GM19468 (cell line): ENCODE measurements at regions not wholly inside any gene's neighbourhood (a gene's known extent, or its start where the extent isn't known, plus 50 kb on each side); places are given as distances from the start of the nearest gene placed in this dataset.

ENCODE experiments used
- ATAC-seq: cut with Tn5 transposase; IDR thresholded peaks from one replicate; pipeline ENCODE4 v1.9.1; 2021; ENCODE audit warnings: mild to moderate bottlenecking, moderate library complexity, moderate number of reproducible peaks; ENCODE audit not compliant: unreplicated experiment; ENCODE audit errors: extremely low read depth

GRCh38 chr5:61771808-61772207 lies 439.8 kb downstream of the ZSWIM6 start:
- ATAC-seq: no peak

- no peak for ATAC-seq
These were observed 443.8 kb downstream of the ZSWIM6 start for GRCh38 chr5:61775901-61776300.

GRCh38 chr5:61777292-61777691 lies 445.2 kb downstream of the ZSWIM6 start:
- no peak for ATAC-seq

- no peak for ATAC-seq
These were observed 447.7 kb downstream of the ZSWIM6 start for GRCh38 chr5:61779743-61780142.

DNA sequence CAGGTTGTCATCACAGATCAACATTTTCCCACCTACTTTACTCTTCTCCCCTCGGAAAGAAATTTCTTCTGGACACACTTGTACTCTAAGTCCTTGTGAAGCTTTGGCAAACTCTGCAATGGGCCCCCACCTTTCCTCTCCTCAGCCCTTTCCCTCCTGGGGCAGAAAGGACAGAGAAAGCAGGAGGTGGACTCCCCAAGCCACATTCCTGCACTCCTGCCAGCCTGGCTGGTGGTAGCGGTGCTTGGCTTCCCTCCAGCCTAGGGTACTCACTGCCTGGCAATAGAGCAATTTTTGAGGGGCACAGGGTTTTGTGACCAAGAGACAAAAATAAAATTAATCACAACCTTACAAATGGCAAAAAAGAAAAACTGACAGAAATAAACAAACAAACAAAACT lies 451.4 kb downstream of the ZSWIM6 start:
- no peak for ATAC-seq

DNA sequence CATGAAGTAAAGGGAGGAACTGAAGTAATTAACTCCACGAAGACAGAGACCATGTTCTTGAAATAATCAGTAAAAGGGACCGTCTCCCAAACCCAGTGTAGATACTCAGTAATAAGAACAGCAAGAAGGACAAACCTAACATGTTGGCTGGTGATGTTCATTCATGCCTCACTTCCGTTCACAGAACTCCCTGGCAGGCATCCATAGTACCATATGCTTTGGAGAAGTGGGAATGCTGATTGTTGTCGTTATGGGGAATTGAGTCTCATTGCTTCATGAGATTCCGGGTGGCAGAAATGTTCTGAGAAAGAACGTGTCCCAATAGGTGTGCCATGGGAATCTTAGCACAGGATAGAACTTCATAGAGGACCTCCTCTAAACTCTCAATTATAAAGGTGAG lies 452.3 kb downstream of the ZSWIM6 start:
- no peak for ATAC-seq

- no peak for ATAC-seq
These were observed 456.5 kb downstream of the ZSWIM6 start for GRCh38 chr5:61788548-61788947.

GRCh38 chr5:61790007-61790406 lies 457.9 kb downstream of the ZSWIM6 start:
- ATAC-seq: no peak

- peak; percentile 53 for ATAC-seq
These were observed 458.6 kb downstream of the ZSWIM6 start for GRCh38 chr5:61790678-61791077.

DNA sequence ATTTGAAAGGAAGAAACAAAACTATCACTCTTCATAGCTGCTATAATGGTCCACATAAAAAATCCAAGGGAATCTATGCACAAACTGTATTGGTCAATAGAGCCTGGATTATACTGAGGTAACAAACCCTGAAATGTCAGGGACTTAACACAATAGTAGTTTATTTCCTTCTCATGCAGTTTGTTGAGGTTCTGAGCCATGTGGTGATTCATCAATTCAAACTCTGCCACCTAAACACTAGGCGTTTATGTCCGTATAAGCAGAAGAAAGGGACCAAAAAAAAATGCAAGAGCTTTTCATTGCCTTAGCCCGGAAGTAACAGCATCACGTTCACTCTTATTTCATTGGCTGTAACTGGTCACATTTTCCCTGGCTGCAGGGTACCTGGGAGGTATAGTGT lies 464.7 kb downstream of the ZSWIM6 start:
- no peak for ATAC-seq

- no peak for ATAC-seq
These were observed 468.4 kb downstream of the ZSWIM6 start for GRCh38 chr5:61800450-61800849.

DNA sequence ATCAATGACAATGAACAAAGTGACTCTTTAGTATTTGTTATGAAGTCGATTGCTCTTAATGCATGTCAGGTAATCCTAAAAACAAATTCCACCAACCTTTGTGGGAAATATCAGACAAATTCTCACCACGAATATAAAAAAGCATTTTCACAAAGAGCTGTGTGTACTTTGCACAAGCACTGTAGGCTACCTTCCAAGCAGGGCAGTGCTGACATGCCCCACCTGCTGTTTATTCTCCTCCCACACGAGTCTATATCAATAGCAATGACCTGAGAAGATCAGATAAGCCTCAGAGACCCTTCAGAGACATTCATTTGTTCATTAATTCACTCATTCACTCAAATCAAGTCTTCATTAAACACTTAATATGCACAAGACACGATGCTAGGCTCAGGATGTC lies 469.1 kb downstream of the ZSWIM6 start:
- ATAC-seq: no peak

- no peak for ATAC-seq
These were observed 470.4 kb downstream of the ZSWIM6 start for GRCh38 chr5:61802456-61802855.

- no peak for ATAC-seq
These were observed 473.0 kb downstream of the ZSWIM6 start for GRCh38 chr5:61805101-61805500.

DNA sequence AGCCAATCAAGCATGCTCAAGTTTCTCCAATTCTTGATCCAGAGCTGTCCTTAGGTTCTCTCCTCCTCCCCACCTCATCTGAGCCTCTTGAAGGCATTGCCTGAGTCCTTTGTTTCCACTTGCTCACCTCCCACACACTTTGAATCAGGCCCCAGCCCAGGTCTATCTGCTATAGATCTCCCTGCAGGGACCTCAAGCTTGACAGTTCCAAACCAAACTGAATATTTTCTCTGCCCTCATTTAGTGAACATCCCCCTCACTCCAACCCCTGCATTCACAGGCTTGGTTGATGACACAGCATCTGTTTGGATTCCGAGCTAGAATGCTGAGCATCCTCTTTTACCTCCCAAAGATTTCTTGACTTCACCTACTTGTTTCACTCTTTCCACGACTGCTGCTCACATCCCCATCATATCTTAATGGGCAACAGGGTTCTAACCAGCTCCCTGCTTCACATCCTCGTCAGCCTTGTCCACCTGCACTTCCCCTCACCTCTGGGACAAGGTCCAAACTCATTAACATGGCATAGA lies 474.5 kb downstream of the ZSWIM6 start:
- no peak for ATAC-seq

DNA sequence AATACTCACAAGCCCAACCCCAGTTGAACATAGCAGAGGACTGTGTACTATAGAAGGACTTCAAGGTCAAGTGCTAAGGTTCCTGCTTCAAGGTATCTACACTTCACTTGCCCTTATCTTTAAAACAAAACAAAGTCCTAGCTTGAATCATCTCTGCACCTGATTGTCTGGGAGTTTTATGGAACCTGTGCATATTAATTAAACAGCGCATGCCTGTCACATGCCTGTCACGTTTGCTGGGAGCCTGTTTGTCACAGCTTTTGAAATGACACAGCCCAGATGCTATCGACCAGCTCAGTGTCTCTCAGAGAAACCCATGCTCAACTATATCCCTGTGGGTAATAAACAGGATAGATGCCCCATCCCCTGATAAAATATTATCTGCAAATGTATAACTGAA lies 476.0 kb downstream of the ZSWIM6 start:
- ATAC-seq: no peak

GRCh38 chr5:61808909-61809308 lies 476.9 kb downstream of the ZSWIM6 start:
- ATAC-seq: no peak

GRCh38 chr5:61809651-61810050 lies 477.6 kb downstream of the ZSWIM6 start:
- ATAC-seq: no peak

DNA sequence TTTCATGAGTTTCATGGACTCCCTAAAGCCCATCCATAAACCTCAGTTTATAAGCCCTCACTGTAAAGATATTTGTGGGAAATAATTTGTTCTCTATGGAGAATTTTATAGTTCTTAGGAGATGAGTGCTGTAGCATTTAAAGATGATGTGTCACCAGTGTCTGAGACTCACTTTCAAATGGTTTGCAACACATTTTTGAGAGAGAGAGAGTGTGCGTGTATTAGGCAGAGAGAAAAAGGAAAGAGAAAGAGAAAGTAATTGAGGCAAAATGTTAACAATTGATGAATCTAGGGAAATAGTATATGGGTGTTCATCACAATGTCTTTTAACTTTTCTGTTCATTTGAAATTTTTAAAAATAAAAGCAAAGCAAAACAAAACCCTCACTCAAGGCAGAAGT lies 479.0 kb downstream of the ZSWIM6 start:
- peak; percentile 52 for ATAC-seq

DNA sequence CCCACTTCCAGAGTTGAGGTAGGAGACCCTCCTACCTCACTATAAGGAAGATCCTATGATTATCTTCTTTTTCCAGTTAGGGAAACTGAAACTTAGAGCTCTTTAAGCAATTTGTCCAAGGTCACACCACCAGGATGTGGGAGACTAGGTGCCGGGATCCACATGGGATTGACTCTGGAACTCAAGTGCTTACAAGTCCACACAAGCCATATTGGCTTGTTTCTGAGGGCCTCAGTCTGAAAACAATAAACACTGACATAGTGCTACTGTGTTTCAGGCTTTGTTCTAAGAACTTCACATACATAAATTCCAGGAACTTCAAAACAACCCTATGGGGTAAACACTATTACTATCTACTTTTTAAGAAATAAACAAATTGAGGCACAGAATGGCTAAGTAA lies 481.3 kb downstream of the ZSWIM6 start:
- ATAC-seq: no peak

GRCh38 chr5:61815339-61815738 lies 483.3 kb downstream of the ZSWIM6 start:
- no peak for ATAC-seq

- no peak for ATAC-seq
These were observed 484.1 kb downstream of the ZSWIM6 start for GRCh38 chr5:61816146-61816545.
